Subcutaneous abdominal adipose tissue (tissue), 5 donors: ENCODE measurements at regions not wholly inside any gene's neighbourhood (a gene's known extent, or its start where the extent isn't known, plus 50 kb on each side); places are given as distances from the start of the nearest gene placed in this dataset.

Source experiments
- H3K27ac ChIP-seq: one replicate; pipeline ENCODE4 v1.7.0; 2013; ENCODE audit warnings: low read depth, mild to moderate bottlenecking, inconsistent platforms, low read length, moderate library complexity
- H3K27me3 ChIP-seq, 5 donors: one replicate each; pipeline ENCODE4 v1.7.0; 2013; ENCODE audit warnings: low read length in 5 of 5, inconsistent platforms in 1 of 5; ENCODE audit not compliant: control insufficient read depth in 5 of 5, insufficient read depth in 4 of 5
- H3K36me3 ChIP-seq, 5 donors: one replicate each; pipeline ENCODE4 v1.7.0; 2013; ENCODE audit warnings: low read length in 5 of 5; ENCODE audit not compliant: control insufficient read depth in 5 of 5, insufficient read depth in 5 of 5
- H3K4me1 ChIP-seq, 5 donors: one replicate each; pipeline ENCODE4 v1.7.0; 2013; ENCODE audit warnings: low read length in 5 of 5, mild to moderate bottlenecking in 3 of 5, moderate library complexity in 1 of 5; ENCODE audit not compliant: control insufficient read depth in 5 of 5, insufficient read depth in 5 of 5
- H3K4me3 ChIP-seq, 5 donors: one replicate each; pipeline ENCODE4 v1.7.0; 2013; ENCODE audit warnings: low read length in 5 of 5, low read depth in 1 of 5
- H3K9ac ChIP-seq, 5 donors: one replicate each; pipeline ENCODE4 v1.7.0; 2013; ENCODE audit warnings: low read length in 5 of 5, mild to moderate bottlenecking in 4 of 5, moderate library complexity in 3 of 5
- H3K9me3 ChIP-seq, 5 donors: one replicate each; pipeline ENCODE4 v1.7.0; 2013; ENCODE audit warnings: low read length in 5 of 5; ENCODE audit not compliant: control insufficient read depth in 5 of 5
- donor health status: healthy.
- donor health status: healthy.
- donor health status: healthy.
- donor health status: healthy.
- donor health status: healthy.

DNA sequence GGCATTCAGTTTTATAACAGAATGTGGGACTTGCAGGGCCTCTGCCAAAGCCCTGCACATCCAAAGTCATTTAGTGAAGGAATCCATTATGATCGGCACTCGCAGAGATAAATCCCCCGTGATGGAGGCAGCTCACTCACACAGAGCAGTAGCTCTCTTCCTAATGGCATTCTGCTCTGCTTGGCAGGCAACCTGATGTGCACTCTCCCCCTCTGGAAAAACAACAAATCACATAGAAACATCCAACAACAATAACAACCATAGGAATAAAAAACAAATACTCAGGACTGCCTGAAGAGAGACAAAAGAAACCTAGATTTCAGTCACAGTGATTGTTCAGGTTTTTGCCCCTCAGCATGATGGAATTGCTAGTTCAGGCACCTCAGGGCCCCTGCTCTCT is 59.7 kb downstream of the NAA11 start:
- Histone ChIP-seq H3K9me3 (no peaks in the 10 kb centered on the region), H3K27ac (no peak overlapping the region), H3K4me3 (no peak overlapping the region), H3K36me3 (no peaks in the 10 kb centered on the region), H3K27me3 (no peaks in the 10 kb centered on the region), H3K9ac (no peak overlapping the region), H3K4me1 (peaks cover 0 to 5% (median 0%) of the 10 kb centered on the region in 5 donors)

DNA sequence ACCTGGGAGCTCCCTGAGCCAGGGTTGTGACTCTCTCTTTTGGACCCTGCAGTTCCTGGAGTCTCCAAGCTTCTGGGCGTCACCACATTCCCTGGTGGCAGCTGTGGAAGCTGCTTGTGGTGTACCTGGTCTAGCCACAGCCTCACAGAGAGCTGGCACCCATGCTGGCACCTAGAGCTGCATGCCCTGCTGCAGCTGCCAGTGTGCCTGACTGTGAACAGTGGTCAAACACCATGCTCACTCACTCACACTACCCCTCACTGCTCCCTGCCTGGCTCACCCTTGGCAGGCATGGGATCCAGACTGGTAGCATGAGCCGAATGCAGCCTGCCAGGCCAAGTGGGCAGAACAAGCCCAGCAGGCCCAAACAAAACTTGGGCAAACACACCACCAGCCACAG is 66.6 kb downstream of the NAA11 start:
- H3K9me3 ChIP-seq = no peaks in the 10 kb centered on the region

DNA sequence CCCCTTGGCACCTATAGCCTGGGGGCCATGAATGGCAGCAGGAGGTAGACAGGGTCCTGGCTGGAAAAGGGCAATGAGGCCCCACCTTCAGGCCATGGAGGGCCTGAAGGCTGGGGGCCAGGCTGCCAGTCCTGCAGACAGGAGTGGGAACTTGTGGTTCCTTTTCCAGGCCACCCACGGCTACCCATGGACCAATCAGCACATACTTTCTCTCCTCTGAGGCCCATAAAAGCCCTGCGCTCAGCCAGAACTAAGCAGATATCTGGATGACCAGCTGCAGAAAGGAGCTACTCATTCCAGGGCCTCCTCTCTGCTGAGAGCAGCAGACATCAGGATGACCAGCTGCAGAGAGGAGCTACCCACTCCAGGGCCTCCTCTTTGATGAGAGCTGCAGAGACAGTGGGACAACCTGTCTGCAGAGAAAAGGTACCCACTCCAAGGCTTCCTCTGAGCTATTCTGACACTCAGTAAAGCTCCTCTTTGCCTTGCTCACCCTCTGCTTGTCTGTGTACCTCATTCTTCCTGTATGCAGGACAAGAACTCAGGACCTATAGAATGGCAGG is 67.2 kb downstream of the NAA11 start:
- H3K36me3 ChIP-seq = no peaks in the 10 kb centered on the region
- no peak overlapping the region for H3K27ac ChIP-seq
- H3K4me1 ChIP-seq = no peaks in the 10 kb centered on the region
- H3K4me3 ChIP-seq = no peak overlapping the region
- H3K9me3 ChIP-seq = no peaks in the 10 kb centered on the region
- H3K9ac ChIP-seq = no peak overlapping the region
- no peaks in the 10 kb centered on the region for H3K27me3 ChIP-seq

More for the DNA sequence above, 66.6 kb downstream of the NAA11 start:
- H3K4me1 ChIP-seq = no peaks in the 10 kb centered on the region
- H3K27me3 ChIP-seq = no peaks in the 10 kb centered on the region
- H3K9ac ChIP-seq = no peak overlapping the region
- H3K4me3 ChIP-seq = no peak overlapping the region
- H3K36me3 ChIP-seq = no peaks in the 10 kb centered on the region
- no peak overlapping the region for H3K27ac ChIP-seq

DNA sequence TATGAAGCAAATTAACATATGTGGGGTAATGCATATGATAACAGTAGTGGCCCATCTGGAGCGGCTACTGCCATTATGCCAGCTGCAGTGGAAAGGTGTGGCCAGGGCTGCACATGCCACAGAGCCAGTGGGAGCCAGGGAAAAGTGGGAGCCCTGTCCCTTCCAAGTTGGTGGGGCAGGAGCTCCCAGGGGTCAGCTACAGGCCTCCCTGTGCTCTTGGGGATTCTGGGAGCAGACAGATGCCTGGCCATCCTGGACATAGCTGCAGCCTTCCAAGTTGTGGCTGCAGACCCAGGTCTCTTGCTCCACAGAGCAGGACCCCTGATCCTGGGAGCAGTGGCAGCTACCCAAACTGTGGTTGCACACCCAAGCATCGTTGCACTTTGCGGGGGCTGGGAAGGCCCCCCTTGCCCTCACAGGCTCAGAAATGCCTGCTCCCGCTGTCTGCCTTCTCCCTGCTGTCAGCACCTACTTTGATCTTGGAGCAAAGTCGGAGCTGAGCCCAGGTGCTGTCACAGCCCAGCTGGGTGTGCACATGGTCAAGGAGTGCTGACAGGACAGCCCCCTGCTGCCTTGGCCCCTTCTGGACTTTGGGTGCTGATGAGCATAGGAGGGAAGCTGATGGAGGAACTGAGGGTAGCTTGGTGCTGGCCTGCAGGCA is 67.8 kb downstream of the NAA11 start:
- H3K4me1 ChIP-seq = no peaks in the 10 kb centered on the region
- H3K9ac ChIP-seq = no peak overlapping the region
- H3K27me3 ChIP-seq = no peaks in the 10 kb centered on the region
- H3K9me3 ChIP-seq = no peaks in the 10 kb centered on the region
- H3K4me3 ChIP-seq = no peak overlapping the region
- no peaks in the 10 kb centered on the region for H3K36me3 ChIP-seq
- no peak overlapping the region for H3K27ac ChIP-seq

DNA sequence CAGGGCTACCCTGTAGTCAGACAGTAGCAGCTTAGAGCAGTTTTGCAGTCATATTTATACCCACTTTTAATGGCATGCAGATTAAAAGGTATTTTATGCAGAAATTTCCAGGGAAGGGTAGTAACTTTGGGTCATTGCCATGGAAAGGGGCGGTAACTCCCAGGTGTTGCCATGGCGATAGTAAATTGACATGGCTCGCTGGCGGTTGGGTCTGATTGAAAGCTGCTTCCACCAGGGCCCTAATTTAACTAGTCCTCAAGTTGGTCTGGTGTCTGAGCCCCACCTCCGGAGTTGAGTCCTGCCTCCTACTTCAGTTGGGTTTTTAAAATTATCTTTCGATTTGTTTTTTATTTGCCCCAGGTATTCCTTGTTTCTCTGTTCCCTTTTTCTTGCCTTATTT is 70.1 kb downstream of the NAA11 start:
- Histone ChIP-seq H3K36me3 (no peaks in the 10 kb centered on the region), H3K27me3 (no peaks in the 10 kb centered on the region), H3K4me3 (no peak overlapping the region), H3K9ac (no peak overlapping the region), H3K9me3 (no peaks in the 10 kb centered on the region), H3K4me1 (no peaks in the 10 kb centered on the region), H3K27ac (no peak overlapping the region)

DNA sequence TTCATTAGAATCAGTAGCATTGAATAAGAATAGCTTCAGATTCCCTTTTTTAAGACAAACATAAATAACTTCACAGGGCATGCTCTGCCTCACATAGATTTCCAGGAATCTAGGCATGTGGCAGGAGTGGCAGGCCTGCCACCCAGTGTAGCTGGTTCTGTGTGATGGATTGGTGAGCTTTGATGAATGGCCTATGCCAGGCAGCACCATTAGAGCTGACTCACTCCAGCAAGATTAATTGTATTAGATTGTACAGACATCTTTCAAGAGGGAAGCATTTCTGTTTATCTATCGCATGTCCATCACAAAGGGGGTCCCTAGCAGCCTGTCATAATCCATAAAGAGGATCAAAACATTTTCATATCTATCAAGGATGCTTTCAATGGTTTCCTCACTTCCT is 71.9 kb downstream of the NAA11 start:
- no peaks in the 10 kb centered on the region for H3K4me1 ChIP-seq
- H3K36me3 ChIP-seq = no peaks in the 10 kb centered on the region
- no peak overlapping the region for H3K27ac ChIP-seq
- no peaks in the 10 kb centered on the region for H3K9me3 ChIP-seq
- H3K9ac ChIP-seq = no peak overlapping the region
- no peaks in the 10 kb centered on the region for H3K27me3 ChIP-seq
- no peak overlapping the region for H3K4me3 ChIP-seq

DNA sequence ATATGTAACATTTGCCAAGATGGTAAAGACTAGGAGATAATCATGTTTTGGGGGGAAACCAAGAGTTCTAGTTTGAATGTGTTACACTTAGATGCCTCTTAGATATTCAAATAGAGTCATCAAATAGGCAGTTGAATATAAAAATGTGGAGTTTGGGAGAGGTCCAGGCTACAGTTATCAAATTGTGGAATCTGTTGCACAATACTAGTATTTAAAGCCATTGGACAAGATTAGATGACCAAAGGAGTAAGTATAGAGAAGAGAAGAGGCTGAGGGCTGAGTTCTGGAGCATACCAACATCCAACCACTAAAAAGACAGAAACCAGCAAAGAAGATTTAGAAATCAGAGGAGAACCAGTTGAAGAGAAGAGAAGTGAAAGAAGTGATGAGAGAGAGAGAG is 72.7 kb downstream of the NAA11 start:
- no peaks in the 10 kb centered on the region for H3K4me1 ChIP-seq
- H3K36me3 ChIP-seq = no peaks in the 10 kb centered on the region
- H3K9me3 ChIP-seq = no peaks in the 10 kb centered on the region
- no peak overlapping the region for H3K9ac ChIP-seq
- no peaks in the 10 kb centered on the region for H3K27me3 ChIP-seq
- no peak overlapping the region for H3K4me3 ChIP-seq
- no peak overlapping the region for H3K27ac ChIP-seq

DNA sequence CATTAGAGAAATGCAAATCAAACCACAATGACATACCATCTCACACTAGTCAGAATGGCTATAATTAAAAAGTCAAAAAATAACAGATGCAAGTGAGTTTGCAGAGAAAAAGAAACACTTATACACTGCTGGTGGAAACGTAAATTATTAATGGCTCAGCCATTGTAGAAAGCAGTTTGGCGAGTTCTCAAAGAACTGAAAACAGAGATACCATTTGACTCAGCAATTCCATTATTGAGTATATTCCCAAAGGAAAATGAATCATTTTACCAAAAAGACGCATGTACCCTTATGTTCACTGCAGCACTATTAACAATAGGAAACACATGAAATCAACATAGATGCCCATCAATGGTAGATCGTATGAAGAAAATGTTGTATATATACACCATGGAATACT is 75.0 kb downstream of the NAA11 start:
- Histone ChIP-seq H3K4me1 (no peaks in the 10 kb centered on the region), H3K36me3 (no peaks in the 10 kb centered on the region), H3K9me3 (no peaks in the 10 kb centered on the region), H3K27me3 (no peaks in the 10 kb centered on the region), H3K9ac (no peak overlapping the region), H3K4me3 (no peak overlapping the region), H3K27ac (no peak overlapping the region)

DNA sequence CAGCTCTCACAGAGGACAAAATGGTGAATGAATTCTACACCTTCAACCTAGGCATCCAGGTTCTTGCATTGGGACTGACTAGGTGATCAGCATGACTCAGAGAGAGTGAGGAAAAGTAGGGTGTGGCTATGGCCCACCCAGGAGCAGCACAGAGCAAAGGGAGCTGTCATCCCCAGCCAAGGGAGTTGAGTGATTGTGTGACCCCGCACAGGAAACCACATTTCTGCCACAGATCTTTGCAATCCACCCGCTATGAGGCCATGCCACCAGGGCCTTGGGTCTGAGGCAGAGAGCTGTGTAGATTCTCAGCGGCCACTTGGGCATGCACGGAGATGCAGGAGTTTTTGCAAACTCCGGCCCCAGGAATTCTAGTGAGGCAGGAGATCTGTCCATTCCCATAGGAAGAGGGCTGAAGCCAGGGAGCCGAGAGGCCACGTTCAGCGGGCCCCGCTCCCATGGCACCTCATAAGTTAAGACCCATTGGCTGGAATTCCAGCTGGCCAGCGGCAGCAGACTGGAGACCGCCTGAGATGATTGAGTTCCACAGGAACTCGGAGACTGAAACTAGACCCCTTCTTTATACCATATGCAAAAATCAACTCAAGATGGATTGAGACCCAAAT is 75.9 kb downstream of the NAA11 start:
- Histone ChIP-seq H3K4me1 (no peaks in the 10 kb centered on the region), H3K27me3 (no peaks in the 10 kb centered on the region), H3K9me3 (no peaks in the 10 kb centered on the region), H3K27ac (no peak overlapping the region), H3K36me3 (no peaks in the 10 kb centered on the region), H3K9ac (no peak overlapping the region), H3K4me3 (no peak overlapping the region)

DNA sequence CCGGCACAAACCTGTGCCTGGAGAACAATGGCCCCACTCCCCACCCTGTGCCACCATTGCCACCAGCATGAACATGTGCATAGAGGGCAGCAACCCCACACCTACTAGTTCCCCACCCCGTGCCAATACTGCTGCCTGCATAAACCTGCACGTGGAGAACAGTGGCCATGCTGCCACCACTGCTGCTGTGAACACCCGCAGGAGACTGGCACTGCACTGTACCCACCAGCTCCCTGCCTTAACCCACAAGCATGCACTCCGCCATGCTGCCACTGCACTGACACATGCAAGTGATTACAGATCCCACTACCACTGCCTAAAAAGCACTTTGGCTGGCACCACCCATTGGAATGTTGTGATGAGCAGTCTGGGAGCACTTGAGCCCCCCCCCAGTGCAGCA is 77.3 kb downstream of the NAA11 start:
- Histone ChIP-seq H3K27ac (no peak overlapping the region), H3K36me3 (no peaks in the 10 kb centered on the region), H3K27me3 (no peaks in the 10 kb centered on the region), H3K9me3 (no peaks in the 10 kb centered on the region), H3K9ac (no peak overlapping the region), H3K4me1 (no peaks in the 10 kb centered on the region), H3K4me3 (no peak overlapping the region)
